ENCODE measurements at regions not wholly inside any gene's neighbourhood (a gene's known extent, or its start where the extent isn't known, plus 50 kb on each side); places are given as distances from the start of the nearest gene placed in this dataset.
A peak's percentile ranks its signal among the peaks of the same experiment; 100 is the strongest.
"Not testable (repeated sequence)": the region's sequence is repeated elsewhere in the genome, so short reads cannot be mapped to it uniquely, and the experiment has no call there.

GRCh38 chr14:71165121-71166031 is 258.1 kb downstream of the PCNX1 start:
- DNase-seq: no peak

- peak; percentile 7 for DNase-seq
Measured at GRCh38 chr14:71166180-71166837, 259.1 kb downstream of the PCNX1 start.

GRCh38 chr14:71167325-71167950 is 260.2 kb downstream of the PCNX1 start:
- not testable (repeated sequence) for DNase-seq

DNA sequence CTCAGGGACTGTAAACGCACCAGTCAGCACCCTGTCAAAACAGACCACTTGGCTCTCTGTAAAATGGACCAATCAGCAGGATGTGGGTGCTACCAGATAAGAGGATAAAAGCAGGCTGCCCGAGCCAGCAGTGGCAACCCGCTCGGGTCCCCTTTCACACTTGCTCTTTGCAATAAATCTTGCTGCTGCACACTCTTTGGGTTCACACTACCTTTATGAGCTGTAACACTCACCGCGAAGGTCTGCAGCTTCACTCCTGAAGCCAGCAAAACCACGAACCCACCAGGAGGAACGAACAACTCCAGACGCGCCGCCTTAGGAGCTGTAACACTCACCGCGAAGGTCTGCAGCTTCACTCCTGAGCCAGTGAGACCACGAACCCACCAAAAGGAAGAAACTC is 260.9 kb downstream of the PCNX1 start:
- not testable (repeated sequence) for DNase-seq

DNA sequence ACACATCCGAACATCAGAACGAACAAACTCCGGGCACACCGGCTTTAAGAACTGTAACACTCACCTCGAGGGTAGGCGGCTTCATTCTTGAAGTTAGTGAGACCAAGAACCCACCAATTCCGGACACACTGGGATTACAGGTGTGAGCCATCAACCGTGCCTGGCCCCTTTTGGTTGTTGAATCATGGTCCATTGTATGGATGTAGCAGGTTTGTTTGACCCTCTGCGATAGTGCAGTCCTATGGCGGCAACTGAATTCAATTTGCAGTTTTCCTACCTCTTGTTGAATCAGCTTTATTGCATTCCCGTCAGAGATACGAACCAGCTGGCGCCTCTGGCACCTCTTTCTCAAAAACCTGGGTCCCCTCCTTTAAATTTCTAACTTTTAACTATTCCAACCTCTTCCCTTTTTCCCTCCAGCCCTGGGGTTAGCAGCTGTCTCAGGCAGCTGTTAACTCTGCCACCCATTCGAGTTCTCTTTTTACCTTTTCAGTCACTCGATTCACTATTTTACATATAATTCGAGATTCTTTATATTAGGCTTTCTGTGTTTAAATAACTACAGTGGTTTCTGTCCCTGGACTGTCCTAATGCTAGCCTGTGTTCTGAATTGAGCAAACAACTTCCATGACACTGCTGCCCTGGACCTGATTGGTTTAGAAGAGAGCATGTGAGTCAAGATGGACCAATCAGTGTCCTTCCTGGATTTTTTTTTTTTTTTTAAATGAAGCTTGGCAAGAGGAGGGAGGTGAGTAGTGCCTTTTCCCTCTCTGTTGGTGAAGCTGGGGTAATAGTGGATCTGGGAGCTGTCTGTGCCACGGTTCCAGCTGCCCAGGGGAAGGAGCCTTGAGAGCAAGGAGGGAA is 261.5 kb downstream of the PCNX1 start:
- no peak for DNase-seq

DNA sequence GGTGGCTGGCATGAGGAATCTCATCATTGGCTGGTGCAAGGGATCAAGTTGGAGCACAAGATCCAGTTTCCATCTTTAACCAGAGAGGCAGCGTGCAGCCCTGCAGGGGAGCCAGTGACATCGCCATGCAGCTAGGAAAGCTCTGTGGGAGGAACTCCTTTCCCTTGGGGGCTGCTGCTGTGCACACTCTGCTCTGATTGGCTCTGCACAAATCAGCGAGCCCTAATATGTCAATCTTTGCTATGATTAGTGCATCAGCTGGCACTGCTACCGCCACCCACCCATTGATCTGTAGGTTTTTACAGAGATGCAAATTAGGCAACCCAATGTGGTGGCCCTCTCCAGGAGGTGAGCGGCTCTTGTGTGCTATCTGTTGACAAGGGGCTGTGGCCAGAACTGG is 262.6 kb downstream of the PCNX1 start:
- no peak for DNase-seq

DNA sequence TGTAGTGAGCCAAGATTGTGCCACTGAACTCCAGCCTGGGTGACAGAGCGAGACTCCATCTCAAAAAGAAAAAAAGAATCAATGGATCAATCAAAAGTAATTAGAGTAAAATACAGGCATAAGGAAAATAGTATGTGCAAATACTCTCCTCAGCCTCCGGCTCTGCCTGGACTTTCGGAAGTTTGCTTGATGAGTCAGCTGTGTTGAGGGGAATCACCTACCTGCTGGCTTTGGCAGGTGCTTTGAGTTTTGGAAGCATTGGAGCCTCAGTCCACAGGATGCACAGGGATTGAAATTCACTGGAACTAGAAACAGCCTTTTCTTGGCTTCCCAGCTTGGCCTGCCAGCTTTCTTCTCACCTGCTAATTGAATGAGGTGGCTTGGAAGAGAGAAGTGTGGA is 268.2 kb downstream of the PCNX1 start:
- DNase-seq: no peak

- no peak for DNase-seq
Measured at GRCh38 chr14:71179066-71179465, 271.8 kb downstream of the PCNX1 start.

- DNase-seq: no peak
Measured at GRCh38 chr14:71180397-71180796, 273.1 kb downstream of the PCNX1 start.

DNA sequence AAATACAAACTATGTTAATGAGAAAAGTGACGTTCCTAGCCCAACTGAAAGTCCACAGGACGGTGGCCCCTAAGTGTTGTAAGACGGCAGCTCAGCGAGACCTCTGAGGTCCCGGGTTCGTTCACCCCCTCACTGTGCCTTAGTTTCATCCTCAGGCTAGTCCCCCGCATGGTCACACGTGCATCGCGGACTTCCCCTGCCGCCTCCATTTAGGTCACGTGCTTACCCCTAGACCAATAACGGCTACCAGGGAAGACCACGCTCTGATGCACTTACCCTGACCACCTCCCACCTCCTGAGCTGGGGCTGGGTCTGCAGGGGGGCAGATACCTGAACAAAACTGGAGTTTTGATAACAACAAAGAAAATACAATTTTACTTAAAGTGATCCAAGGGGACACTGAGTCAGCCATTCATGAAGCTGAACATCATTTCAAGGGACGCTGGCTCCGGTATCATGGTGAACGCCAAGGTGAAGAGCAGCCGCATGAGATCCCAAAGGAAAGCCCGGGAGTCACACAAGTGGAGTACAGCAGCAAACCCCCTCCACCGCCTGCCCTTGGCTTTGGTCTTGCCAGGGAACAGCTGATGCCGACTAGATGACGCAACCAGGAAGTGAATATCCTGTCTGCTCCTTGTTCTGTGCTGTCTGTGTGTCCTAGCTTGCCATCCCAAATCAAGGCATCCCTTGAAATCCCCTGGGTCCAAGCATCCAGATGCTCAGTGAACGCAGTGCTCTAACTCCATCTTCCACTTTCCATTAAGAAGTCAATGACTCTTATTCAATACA is 274.1 kb downstream of the PCNX1 start:
- DNase-seq: no peak

- no peak for DNase-seq
Measured at GRCh38 chr14:71183876-71184689, 276.8 kb downstream of the PCNX1 start.

DNA sequence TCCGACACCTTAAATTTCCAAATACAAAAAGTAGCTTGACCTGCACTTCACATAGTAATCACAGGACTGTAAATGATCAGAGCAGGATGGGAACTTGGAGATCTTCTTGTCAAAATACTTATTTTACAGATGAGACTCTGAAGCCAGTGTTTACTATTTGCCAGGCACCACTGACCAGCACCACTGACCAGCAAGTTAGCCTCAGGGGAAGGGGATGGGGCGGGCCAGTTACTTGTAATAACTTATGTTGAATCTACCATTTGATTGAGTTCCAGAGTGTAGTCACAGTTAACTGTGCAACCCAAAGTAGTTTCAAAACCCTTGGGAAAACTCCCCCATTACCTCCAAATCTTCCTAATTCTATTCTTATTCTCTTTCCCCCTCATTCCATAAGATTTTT is 278.4 kb downstream of the PCNX1 start:
- no peak for DNase-seq

- no peak for DNase-seq
Measured at GRCh38 chr14:71187633-71188356, 280.5 kb downstream of the PCNX1 start.

- no peak for DNase-seq
Measured at GRCh38 chr14:71190770-71191374, 283.6 kb downstream of the PCNX1 start.

GRCh38 chr14:71193663-71194062 is 286.4 kb downstream of the PCNX1 start:
- no peak for DNase-seq

DNA sequence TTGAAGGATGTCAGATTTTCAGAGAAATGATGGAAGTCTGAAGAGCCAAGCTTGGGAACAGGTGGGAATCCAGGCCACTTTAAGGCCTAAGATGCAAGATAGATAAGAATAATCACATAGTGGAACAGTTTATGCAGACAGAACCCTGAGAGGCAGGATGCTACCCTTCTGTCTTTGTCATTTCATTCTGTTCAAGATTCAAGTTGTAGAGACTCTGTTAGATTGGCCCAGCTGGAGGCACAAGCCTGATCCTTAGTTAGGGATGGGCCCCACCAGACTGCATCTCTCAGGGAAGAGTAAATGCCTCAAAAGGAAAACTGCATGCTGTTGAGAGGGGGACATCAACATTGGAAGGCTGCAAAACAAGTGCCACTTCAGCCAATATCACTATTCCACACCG is 287.0 kb downstream of the PCNX1 start:
- no peak for DNase-seq

GRCh38 chr14:71196921-71197320 is 289.7 kb downstream of the PCNX1 start:
- DNase-seq: no peak

DNA sequence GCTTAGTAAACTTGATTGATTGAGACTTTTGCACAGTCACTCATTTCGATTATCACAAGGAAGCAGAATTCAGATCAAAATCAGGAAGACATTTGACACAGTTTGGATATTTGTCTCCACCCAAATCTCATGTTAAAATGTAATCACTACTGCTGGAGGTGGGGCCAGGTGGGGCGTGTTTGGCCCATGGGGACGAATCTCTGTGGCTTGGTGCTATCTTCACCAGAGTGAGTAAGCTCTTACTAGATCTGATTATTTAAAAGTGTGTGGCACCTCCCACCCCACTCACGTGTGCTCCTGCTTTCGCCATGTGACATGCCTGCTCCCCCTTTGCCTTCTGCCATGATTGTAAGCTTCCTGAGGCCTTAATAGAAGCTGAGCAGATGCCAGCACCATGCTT is 291.4 kb downstream of the PCNX1 start:
- no peak for DNase-seq

DNA sequence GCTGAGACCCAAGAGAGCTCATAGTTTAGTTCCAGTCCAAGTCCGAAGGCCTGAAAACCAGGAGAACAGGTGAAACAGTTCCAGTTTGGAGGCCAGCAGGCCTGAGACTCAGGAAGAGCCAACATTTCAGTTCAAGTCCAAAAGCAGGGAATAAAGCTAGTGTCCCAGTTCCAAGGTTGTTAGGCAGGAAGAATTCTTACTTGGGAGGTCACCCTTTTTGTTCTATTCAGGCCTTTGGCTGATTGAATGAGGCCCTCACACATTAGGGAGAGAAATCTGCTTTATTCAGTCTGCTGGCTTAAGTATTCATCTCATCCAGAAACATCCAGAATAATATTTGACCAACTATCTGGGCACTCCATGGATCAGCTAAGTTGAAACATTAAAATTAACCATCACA is 294.6 kb downstream of the PCNX1 start:
- DNase-seq: no peak

DNA sequence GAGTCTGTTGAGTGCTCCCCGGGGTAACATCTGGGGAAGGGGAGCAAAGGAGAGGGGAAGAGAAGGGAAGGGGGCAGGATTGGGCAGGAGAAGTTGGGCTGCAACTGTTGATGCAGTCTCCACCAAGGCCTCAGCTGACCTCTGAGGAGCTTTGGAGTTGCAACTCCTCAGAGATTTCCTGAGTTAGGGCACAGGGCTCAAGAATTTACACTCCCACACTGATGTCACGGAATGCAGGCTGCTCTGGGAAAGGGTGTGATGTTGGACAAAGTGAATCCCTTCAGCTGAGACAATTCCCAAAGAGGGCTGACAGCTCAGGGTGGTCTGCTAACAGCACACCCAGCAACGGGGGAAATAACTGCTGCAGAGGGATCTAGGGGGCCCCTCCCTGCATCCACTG is 295.6 kb downstream of the PCNX1 start:
- no peak for DNase-seq
